ENCODE measurements at regions not wholly inside any gene's neighbourhood (a gene's known extent, or its start where the extent isn't known, plus 50 kb on each side); places are given as distances from the start of the nearest gene placed in this dataset.
"Not testable (repeated sequence)": the region's sequence is repeated elsewhere in the genome, so short reads cannot be mapped to it uniquely, and the experiment has no call there.

DNA sequence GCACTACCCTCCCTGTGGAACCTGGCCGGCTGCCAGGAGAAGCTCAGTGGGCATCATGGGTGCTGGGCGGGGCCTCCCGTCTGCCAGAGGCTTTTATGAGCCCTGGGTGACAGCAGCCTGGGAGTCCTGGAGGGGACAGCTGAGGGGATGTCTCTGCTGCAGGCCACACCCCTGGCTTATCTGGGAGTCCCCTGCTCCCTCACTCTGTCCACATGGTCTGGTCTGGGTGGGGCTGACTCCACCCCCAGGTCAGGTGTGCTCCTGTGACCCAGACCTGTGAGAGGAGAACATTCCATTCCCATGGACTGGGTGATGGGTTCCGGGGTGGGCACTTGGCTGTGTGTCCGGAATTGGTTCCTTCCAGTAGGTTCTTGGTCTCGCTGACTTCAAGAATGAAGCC lies 369.3 kb upstream of the SFSWAP start:
- DNase-seq (ENCODE audit: low read depth): not testable (repeated sequence)

DNA sequence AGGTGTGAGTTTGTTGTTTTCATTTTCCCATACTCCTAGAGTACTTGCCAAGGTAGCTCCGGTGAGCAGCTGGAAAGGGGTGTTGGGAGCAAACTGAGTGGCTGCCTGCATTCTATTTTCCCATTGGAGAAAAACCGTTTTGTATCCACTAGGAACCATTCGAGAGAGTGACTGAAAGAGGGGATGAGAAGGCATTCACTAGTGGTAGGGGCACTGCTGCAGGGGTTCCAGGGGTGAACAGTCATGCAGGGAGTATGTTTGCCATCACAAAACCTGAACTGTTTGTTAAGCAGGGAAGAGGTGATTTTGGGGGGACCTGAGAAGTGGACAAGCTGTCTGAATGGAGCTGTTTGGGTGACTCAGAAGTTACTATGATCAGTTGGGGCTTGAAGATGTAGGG lies 367.5 kb upstream of the SFSWAP start:
- not testable (repeated sequence) for DNase-seq (ENCODE audit: low read depth)

DNA sequence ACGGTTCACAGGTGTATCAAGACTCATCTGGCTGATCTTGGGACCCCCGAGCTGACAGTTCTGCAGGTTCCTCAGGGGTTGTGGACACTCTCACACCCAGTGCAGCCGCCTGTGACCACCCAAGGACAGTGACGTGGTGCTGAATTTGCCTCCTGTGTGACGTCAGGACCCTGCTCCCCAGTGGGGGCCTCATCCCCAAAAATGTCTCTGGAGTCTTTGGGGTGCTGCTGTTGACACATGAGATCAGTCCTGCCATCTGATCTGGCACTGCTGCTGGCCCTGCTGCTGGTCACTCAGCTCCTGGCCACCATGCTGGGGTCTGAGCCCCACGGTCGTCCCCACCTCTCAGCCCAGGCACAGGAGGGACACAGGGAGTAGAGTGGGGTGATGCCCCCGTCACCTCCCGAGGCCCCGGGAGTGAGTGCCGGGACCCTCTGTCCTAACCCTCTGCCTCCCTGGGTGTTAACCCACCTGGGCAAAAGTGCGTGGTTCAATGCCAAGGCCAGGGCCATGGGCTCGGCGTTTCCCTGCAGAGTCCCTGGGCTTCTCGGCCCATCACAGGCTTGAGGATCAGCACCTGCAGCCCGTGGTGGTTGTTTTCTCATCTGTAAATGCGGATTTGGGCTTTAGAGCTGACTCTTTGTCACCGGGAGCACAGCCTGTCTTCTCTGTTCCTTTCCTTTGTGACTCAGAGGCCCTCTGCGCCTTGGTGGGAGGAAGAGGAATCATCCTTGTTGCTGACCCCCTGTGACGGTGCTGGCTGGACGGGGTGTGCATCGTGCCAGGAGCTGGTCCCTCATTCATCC lies 366.0 kb upstream of the SFSWAP start:
- DNase-seq (ENCODE audit: low read depth): not testable (repeated sequence)

DNA sequence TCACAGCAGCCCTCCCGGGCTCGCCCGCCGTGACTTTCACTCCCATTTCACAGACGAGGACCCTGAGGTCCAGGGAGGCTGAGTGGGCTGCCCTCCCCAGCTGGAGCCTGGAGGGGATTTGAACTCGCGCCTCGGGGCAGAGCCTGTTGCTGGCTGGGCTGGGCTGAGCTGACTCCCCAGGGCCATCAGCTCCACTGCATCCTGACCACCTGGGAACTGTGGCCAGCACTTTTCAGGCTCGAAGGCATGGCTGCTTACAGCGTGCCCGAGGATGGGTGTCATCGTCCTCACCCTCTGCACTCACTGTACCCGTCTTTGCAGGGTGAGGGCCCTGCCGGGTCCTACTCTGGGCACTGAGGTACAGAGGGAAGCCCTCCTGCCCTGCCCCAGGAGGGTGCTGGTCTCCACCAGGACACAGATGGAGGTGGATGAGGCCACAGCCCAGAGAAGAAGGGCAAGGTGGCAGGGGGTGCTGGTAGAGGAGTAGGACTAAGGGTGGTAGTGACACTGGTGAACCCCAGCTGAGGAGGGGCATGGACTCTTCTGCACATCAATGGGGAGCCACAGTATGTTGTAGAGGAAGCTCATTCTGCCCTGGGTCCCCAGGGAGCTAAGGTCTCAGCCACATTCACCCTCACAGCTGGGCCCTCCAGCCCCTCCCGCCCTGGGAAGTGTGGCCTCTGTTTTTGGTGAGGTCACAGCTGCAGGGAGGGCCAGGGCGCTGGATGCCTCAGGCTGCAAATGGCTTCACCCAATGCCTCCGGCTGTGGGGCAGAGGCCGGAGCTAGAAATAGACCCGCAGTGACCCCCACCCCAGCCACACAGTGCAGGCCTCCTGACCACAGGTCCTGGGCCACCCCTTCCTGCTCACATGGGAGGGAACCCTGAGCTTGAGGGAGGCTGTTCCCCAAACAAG lies 365.1 kb upstream of the SFSWAP start:
- DNase-seq (ENCODE audit: low read depth): no peak

DNA sequence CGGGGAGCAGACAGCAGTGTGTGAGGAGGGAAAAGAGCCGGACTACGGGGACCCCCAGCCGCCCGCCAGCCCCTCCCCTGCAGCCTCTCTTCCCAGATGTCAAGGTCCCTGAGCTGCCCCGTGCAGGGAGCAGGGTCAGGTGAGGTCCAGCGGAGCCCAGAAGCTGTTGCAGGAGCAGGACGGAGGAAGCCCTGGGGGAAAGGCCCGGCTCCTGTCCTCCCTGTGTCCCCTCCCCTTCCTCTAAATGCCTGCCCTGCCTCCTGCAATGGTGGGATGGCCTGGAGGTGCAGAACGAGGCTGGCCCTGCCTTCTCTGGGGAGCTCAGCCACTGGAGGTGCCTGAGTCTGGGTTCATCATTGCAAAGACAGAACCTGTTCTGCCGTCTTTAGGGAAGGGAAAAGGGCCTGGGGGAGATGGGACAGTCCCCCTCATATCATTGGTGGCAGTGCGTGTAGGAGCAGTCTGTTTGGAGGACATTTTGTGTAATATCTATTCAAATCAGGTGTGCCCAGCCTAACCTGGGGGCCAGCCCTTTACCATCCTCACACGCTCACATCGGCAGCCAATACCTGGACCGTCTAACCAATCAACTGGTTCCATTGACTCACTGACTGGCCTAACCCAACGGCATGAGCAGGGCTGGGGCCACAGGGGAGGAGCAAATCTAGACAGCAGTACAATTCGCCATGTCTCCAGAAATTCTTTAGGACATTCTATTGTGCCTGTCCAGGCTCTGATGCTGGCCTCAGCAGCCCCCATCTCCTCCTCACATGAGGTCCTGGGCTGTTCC lies 364.1 kb upstream of the SFSWAP start:
- no peak for DNase-seq (ENCODE audit: low read depth)

DNA sequence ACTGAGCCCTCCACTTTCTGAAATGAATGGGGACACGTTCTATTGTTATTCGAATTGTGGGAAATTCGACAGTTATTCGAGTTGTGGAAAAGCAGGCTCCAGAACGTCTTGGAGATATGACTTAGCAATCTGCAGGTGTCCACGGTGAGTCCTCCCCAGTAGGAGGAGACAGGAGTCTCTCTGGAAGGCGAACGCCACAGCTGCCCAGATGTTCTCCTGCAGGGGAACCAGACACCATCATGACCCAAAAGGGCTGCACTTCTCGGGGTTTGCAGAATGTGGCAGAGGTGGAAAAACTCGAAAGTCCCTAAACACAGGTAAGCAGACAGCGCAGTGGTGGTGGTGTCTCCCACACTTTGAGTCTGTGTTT lies 363.6 kb upstream of the SFSWAP start:
- DNase-seq (ENCODE audit: low read depth): no peak

DNA sequence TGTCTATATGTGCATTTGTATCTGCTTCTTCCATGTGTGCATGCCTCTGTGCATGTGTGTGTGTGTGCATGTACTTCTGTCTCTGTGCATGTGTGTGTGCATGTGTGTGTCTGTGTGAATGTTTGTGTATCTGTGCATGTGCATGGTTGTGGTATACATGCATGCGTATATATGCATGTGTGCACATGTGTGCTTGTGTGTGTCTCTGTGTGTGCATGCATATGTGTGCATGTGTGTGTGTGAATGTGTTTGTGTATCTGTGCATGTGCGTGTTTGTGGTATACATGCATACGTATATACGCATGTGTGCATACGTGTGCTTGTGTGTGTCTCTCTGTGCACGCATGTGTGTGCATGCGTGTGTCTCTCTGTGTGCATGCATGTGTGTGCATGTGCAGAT lies 363.2 kb upstream of the SFSWAP start:
- DNase-seq (ENCODE audit: low read depth): no peak

DNA sequence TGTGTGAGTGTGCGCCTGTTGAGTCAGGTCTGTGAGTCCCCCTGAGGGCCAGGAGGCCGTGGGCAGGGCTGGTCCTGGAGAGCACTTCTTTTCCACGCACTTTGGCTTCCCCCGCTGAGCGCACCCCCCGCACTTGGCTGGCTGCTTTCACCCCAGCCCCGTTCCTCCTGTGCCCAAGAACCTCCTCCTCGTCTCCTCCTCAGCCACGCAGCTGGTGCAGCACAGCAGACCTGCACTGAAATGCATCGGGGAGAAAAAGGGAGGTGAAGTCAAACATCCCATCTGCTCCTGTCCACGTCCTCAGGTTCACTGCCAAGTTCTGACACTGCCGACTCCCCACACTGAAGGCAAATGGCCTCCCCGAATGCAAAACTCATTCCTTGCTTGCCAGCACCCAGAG lies 362.7 kb upstream of the SFSWAP start:
- DNase-seq (ENCODE audit: low read depth): no peak

DNA sequence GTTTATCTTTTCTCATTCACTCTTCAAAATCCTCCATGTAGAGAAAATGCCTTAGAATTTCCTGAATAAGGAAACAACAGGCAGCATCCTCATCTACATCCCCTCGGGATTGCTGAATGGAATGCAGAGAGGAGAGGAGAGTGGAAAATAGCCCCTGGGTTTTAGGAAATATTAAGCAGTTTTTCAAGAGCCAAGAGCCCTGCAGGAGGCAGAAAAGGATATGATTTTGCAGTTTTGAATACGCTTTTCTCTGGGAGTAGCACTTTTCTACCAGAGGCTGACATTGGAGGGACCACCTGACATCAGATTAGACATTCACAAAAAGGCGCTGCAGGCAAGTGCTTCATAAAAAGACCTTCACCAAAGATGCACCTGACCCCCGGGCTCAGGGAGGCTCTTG lies 362.2 kb upstream of the SFSWAP start:
- DNase-seq (ENCODE audit: low read depth): no peak

DNA sequence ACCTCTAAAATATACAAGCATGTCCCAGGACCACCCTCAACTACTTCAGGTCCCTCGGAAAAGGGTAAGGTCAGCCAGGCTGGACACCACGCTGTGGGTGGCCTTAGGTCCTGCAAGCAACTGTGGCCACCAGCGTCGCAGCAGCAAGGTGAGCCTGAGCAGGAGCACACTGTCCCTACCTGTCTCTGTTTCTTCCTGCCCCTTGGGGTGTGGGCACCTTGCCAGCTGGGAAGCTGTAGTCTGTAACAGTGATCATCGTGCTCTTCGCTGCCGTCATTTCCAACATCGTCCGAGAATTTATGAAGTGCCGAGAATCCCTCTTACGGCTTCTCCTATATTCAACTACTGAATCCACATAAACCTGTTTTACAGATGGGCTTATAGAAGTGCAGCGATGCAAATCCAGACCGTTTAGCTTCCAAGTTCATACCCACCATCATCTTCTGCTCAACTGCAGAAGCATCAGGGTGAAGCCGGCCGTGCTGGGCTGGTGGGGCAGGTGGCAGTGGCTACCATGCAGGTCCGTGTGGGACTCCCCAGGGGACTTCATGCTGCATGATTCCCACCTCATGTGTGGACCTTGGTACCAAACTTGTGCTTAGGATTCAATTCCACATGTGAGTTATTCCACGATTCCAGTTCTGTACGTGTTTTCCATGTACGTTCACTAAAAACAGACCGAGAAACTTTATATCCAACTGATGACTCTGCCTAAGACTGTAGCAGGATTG lies 361.3 kb upstream of the SFSWAP start:
- no peak for DNase-seq (ENCODE audit: low read depth)

DNA sequence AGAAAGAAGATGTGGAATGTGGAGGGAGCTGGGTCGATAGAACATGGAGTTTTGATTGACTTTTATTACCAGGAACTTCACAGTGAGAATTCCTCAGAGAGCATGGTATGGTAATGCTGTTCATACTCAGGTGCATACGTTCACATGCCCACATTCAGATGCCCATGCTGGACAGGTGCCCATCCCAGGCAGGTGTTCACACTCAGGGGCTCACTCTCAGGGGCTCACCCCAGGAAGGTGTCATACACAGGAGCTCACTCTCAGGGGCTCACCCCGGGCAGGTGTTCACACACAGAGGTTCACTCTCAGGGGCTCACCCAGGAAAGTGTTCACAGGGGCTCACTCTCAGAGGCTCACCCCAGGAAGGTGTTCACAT lies 360.0 kb upstream of the SFSWAP start:
- no peak for DNase-seq (ENCODE audit: low read depth)

DNA sequence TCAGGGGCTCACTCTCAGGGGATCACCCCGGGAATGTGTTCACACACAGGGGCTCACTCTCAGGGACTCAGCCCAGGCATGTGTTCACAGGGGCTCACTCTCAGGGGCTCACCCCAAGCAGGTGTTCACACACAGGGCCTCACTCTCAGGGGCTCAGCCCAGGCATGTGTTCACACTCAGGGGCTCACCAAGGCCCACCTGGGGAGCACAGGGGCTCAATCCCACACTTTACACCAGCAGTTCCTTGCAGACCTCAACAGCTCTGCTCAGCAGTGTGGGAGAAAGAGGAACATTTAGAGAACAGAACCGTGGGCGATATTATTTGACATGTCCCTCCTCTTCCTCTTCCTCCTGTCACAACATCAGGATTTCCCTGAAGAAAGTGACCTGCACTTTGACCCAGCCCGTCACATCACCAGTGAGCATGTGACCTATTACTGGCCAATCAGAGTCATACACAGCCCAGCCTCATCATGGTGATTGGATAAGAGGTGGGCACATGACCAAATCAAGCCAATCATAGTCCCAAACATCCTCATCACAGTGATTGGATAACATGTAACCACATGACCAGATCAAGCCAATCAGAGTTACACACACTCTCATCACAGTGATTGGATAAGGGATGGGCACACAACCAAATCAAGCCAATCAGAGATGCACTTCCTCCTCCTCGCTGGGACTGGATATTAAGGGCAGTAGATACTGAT lies 359.4 kb upstream of the SFSWAP start:
- DNase-seq (ENCODE audit: low read depth): peak; percentile 2

DNA sequence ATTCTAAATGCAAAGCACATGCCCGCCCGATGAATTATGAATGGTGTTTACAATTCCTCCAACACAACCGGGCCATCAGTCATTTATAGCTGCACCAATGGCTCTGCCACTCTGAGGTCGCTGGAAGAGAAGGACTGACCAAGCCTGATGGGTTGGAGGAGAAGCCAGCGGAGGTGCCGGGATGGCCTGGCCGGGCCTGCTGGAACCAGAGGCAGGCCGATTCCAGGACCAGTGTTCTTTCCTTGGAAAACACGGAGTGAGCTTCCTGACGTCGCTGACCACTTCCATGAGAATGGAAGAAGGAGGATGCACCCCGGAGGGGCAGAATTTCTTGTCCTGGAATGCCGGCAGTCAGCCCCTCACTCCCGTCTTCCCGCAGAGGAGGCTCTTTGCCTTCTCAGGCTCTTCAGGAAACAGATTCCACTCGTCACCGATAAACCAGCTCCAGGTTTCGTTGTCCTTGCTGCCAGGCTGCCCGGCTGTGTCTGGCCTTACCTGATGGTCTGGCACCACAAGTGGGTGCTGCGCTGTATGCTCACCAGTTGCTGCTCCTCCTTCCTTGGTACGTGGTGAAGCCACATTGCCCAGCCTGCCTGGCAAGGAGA lies 358.5 kb upstream of the SFSWAP start:
- no peak for DNase-seq (ENCODE audit: low read depth)

DNA sequence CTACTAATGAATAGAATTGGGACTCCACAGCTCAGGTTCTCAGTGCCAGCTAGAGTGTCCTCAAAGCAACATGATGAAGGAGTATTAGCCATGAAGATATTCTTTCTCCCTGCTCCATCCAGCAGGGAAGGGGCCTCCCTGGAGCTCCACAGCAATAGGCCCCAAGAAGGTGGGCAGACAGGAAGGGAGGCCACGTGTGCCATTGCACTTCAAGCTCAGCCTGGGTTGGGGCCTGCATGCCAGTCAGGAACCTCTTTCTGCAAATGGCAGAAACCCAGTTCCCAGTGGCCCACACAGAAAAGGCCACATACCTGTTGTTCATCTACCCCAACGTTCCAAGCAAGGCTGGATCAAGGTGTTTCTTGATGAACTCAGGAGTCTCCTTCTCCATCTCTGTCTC lies 357.5 kb upstream of the SFSWAP start:
- no peak for DNase-seq (ENCODE audit: low read depth)

DNA sequence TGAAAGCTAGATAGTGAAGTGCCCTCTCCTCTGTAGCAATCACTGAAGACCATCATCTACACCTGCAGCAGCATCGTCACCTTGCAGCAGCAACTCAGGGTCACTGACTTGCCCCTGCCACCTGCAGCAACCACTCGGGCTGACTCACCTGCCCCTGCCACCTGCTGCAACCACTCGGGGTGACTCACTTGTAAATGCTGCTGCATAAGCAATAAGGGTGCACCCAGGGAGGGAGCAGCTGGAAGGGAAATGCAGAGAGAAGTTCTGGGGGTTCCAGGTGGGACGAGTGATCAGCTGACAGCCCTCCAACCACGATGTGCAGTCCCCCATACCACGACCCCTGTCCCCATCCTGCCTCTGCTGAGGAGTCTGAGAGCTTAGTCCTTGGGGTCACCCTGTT lies 357.1 kb upstream of the SFSWAP start:
- DNase-seq (ENCODE audit: low read depth): no peak

DNA sequence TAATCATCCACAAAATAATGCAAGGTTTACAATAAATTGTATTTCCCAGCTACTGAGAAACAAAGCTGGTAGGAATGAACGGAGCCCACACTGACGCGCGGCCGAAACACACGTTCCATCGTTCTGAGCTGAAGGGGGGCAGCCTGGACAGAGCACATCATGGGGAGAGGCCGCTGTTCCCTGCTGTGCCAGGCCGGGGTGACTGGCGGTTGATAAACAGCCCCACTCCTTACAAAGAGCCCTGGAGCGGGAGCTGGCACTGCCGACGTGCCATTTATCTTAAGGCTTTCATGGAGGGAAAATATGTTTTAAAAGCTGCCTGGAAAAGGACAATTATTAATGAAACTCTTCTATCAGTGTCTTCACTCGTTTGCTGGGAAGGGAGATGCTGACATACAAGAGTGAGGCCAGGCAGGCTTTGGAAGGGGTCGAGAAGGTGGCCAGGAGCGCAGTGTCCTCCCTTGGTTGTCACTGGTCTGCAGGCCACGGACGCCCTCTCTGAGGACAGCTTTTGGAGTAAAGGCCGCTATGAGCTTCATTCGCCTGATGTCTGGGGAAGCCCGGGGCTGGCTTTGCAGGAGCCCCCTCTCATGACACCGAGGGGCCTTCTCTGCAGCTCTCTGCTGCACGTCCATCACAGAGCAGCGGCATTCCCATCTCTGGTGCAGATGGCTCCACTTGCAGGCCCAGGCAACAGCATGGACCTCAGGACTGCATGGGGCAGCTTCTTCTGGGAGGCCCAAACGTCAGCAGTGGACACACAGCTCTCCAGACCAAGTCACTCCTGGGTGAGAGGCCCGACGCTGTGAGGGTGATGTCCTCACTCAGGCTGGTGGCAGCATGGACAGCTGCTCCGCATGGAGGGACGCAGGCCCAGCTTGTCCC lies 355.3 kb upstream of the SFSWAP start:
- DNase-seq (ENCODE audit: low read depth): no peak

DNA sequence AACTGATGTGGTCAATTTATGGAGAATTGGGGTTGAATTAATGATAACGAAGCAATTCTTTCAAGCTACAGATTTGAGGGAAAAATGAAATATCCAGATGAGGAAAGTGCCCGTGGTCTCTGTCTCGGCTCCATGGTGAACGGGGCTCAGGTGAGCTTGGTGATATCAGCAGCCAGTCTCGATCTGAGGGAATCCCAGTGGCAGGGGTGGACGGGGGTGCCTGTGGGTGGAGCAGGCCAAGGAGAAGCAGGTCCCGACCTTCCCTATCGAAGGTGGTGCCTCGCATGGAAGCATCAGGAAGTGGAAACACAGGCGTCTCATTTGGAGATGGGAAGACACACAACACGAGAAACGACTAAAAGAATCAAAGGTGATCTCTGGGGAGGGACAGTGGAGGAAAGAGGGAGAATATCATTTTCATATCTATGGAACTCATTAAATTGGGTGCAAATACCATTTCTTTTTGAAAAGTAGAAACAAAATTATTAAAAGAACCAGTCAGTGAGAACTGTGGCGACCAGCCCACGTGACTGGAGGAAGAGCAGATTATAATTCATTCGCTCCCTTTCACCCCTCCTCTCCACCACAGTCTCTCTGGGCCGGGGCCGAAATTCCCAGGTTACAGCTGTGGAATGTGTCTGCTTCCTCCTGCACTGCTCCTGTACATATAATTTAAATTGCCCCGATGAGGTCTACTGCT lies 354.3 kb upstream of the SFSWAP start:
- no peak for DNase-seq (ENCODE audit: low read depth)

DNA sequence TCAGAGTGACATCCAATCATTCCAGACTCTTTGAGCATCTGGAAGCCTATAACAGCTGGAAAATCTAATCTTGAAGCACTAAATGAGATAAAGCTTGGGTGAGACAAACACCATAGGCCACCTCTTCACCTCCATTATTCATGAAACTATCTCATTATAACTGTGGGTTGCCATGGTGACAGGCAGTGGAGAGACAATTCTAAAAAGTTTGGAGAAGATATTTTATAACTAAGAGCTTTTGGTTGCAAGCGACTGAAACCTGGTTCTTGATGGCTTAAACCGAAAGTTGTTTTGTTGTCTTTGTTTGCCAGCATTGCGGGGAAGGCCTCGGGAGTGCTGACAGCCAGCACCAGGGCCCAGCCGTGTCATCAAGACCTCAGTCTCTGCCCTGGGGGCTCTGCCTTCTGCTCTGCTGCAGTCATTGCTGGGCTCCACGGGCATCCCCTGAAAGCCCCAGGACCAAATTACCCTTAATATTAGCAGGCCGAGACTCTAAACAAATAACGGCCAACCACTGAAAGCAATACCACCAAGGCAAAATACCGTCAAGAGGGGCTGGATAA lies 353.6 kb upstream of the SFSWAP start:
- no peak for DNase-seq (ENCODE audit: low read depth)

DNA sequence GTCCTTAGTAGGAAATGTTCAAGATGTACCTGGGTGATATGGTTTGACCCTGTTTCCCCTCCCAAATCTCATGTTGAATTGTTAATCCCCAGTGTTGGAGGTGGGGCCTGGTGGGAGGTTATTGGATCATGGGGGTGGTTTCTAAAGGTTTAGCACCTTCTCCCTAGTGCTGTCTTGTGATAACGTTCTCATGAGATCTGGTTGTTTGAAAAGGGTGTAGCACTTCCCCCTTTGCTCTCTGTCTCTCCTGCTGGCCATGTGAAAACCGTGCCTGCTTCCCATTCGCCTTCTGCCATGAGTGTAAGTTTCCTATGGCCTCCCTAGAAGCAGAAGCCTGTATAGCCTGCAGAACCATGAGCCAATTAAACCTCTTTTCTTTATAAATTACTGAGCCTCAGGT lies 353.0 kb upstream of the SFSWAP start:
- DNase-seq (ENCODE audit: low read depth): no peak

Data from M059J (cell line).